ENCODE measurements at regions not wholly inside any gene's neighbourhood (a gene's known extent, or its start where the extent isn't known, plus 50 kb on each side); places are given as distances from the start of the nearest gene placed in this dataset.

DNA sequence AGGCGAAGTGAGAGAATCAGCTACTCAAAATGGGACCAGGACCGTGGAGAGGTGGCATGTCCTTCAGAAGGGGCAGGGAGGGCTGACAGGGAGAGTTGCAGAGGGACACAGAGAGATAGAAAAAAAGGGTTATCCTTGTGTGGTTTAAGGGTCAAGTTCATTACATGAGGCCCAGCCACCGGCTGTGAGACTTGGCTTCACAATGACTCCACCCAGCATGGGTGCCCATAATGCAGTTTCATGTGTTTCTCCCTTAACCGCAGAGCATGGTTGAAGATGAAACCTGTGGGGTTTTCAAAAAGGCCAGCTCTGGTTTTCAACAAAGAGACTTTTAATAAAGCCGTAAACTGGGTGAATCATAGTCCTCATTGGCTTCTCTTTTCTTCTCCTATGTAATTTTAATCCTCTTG, 164.6 kb downstream of the KLF5 start:
- peak; percentile 18 for DNase-seq

DNA sequence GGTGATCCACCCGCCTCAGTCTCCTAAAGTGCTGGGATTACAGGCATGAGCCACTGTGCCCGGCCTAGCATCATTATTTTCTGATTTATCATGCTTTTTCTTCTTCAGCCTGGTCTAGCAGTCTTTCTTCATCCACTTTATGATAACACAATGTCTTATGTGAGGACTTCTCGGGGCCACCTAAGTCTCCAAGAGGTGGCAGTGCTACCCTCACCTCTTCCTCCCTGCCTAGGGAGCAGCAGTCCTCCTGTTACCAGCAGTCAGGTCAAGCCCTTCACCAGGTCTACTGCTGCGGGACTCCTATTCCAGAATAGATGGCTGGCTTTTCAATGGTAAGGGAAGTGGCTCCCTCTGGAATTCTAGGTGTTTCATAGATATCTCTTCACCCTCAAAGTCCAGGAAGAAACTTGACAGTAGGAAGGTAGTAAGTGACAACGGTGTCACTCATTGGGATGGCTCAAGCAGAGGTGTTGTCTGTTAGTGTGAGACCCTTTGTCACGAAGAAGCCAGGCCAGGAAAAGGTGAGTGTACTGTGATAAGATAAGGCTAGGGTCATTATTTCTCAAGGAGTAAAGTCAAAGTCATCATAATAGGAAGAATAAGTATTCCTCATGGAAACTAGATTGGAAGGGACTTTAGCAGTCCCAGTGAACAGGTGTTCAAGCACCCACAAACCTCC, 164.0 kb downstream of the KLF5 start:
- DNase-seq: no peak

DNA sequence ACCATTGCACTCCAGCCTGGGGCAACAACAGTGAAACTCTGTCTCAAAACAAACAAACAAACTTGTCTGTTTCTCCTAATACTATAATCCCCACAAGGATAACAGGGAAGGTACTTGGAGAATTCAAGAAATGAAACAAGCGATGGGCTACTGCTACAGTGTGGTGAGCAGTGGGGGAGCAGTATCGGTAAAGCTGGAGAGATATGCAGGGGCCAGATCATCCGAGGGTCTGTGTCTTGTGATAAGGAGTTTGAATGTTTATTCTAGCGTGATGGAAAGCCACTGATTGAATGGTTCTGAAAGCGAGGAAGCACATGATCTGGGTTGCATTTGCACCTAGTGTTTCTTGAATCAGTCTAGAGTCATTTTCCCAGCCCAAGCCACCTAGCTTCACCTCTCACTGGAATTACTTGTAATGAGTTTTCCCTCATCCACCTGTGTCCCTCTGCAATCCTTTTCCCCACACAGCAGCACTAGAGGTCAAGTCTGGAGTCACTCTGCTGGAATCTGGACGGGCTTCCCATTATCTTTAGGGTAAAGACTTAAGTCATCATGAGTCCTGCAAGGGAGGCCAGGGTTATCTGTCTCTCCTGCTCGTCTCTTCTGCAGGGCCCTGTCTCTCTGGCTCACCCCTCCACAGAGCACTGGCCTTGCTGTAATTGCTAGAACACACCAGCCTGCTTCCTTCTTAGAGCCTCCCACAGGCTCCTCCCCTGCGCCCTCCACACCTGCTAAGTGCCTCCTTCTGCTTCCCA, 162.3 kb downstream of the KLF5 start:
- DNase-seq: no peak

DNA sequence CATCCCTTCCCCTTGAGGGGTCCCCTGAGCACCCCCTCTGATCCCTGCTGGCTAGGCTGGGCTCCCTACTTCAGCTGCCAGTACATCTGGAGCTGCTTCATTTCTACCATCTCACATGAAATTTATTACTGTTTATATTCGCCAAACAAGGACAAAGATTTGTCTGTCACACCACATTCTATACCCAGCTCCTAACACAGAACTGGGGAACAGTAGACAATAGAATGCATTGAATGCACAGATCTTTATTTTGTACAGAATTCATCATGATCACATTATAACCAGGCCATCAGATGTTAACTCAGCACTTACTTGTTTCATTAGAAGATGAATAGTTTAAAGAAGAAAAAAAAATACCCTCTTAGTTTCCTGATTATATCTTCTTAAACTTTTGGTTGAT, 159.4 kb downstream of the KLF5 start:
- no peak for DNase-seq

DNA sequence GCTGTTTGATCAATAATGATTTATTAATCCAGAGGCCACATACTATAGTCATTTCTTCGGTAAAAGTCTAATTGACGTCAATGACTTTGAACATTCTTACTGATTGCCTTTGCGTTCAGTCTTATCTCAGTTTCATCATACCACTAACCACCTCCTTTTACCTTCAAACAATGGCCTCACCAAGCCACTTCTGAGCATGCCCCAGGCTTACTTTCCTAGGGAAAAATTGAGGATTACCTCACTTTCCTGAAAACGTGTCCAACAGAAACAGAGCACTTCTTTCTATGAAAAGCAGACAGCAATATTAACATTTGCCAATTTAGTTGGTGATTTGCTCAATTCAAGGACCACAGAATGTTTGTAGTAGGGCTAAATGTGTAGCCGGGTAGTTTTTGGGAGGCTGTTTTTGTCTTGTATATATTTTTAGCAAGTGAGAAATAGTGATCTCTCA, 157.6 kb downstream of the KLF5 start:
- no peak for DNase-seq

DNA sequence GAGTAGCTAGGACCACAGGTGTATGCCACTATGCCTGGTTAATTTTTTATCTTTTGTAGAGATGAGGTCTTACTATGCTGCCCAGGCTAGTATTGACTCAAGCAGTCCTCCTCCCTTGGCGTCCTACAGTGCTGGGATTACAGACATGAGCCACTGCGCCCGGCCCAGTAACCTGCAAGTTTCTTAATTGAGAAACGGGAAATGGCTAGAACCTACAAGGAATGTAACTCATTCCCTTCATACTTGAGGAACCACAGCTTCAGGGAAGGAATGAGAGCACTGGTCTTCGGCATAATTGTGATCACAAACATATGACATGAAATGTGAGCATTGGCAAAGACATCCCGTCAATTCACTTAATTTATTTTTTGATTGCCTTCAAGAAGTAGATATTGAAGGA, 157.0 kb downstream of the KLF5 start:
- no peak for DNase-seq

DNA sequence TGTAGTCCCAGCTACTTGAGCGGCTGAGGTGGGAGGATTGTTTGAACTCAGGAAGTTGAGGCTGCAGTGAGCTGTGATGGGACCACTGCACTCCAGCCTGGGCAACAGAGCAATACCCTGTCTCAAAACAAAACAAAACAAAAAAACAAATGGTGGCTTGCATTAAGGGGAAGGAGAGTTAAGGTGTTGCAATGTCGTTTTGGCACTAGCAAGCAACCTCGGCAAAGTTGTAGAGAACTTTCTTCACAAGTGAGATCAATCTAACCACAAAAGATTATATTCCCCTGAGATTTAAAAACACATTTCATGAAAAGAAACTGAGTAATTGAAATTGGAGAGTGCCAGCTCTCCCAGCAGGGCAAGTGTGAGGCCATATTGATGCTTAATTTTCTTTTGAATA, 153.7 kb downstream of the KLF5 start:
- no peak for DNase-seq

DNA sequence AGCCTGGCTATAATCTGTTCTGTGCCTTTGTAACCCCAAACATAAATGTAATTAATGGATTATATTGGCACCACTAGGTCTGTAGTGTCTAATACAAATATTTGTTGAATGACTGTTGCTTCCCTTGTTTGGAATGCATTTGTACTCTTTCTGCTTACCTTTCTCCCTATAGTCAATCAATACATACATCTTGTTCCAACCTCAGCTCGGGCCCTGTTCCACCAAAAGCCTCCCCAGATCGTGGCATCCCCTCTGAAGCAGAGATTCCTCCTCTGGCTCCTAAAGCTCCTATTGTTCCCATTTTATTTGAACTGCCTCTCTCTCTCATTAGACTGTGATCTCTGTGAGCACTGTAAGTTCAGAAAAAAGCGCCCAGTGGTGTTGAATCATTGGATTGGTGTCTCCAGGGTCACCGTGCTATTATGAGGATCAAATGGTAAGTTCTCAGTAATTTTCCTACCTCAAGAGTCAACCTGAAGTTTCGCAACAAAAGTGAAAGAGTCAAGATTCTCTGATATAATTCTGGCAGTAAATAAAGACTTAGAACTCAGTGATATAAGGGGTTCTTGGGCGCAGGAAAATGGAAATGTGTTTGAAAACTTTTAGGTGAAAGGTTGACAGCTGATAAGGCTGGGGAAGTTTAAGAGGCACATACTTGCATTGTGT, 151.5 kb downstream of the KLF5 start:
- DNase-seq: no peak

DNA sequence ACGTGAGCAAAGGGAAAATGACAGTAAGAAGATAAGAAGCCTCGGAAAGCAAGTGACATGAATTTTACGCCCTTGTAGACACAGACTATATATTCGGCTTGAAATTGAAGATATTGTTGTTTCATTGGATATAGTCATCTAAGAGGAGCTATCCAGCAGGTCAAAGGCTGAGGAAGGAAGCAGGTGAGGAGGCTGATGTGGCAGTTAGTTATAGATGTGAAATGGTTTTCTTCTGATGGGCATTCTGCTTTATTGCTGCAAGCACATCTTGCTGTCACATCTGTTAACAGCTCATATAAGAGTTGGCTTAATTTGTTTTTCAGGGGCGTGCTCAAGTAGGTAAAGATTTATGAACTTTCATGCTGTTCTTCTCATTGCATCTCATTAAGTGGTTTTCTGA, 146.1 kb downstream of the KLF5 start:
- DNase-seq: no peak

DNA sequence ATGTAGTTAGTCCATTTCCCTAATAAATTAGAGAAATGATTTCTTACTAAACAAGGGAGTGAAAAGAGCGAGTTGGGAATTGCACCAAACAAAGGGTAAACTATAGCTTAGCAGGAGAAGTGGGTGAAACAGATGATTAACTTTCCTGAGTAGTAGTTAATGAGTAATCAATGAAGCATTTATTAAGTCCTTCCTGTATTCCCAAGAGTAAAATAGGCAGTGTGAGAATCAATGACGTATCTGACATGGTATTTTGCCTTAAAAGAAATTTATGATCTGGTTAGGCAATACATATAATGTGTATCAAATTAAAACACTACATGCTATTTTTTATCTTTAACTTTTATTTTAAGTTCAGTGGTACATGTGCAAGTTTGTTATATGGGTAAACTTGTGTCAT, 142.8 kb downstream of the KLF5 start:
- DNase-seq: no peak

DNA sequence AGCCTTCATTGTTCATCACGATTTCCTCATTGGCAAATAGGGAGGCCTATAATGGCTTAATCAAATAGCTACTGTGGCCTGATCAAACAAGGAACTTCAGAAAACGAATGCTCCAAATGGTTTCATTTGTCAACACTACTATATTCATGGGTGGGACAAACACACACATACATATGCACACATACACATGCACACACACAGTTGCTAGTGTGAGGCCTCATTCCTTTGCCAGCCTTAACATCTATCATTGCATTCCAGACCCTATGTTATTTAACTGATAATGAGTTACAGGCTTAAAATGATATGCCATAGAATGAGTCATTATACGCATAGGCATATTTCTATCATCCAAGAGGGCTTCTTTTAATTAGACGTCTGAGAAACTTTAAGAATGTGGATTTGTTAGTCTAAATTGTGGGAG, 140.2 kb downstream of the KLF5 start:
- no peak for DNase-seq

DNA sequence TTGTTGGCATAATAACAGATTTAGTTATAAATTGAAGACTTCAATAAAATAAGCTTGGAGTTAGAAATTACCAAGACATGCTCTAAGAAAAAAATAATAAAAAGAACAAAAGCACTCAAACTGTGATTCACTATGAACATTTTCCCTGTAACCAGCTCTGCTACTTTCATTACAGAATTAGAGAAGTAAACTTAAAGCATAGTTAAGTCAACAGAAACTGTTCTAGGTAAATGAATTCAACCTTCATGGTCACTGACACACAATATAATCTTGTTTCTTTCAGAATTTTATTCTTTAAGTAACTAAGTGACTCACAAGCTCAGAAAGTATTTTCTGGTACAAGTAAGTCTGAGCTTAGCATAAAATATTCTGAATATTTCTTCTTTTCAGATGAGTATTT, 136.3 kb downstream of the KLF5 start:
- DNase-seq: no peak

DNA sequence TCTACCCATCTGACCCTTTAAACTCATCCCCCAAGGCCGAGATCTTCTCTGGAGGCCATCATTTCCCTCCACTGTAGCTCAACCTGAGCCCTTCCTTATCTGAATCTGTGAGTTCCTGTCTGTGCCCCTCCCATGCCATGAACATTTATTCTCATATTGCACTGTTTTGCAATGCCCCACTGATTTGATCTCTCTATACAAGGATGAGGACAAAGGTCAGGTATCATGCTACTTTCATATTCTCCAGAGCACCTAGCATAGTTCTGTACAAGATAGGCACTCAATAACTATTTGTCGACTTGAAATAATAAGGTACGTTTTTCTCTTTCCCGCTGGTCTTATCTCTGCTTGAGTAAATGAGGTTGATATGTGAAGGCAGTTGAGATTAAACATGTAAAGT, 135.5 kb downstream of the KLF5 start:
- DNase-seq: no peak

DNA sequence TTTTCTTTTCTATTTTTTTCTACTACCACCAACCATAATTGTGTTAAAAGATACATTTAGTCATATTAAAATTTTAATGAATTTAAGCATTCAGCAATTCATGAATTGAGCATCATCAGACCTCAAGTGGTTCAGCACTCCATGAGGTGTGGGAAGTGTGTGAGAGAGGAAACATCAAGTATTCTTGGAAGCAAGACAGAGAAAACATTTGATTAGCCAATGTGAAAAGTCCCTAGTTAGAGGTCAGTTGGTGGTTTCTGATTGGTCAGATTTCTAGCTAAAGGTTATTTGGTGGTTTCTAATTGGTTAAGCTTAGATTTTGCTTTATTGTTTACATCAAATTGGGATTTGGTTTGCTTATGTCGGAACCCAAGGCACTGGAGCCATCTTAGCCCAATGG, 134.7 kb downstream of the KLF5 start:
- DNase-seq: no peak

DNA sequence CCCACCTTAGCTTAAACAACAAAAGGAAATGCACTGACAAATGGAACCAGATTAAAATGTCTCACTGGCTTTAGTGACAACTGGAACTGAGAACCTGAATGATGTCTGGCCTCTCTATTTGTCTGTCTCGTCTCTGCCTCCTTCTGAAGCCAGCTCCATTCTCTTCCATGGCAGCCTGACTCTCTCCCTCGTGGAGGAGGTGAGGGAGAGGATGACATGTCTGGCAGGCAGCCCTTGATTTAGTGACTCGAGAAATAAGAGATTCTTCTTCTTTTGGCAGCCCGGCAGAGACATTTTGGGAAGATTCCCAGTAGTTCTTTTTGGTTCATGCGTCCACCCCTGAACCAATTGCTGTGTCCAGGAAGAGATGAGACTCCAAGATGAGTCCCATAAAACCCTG, 131.7 kb downstream of the KLF5 start:
- DNase-seq: no peak

DNA sequence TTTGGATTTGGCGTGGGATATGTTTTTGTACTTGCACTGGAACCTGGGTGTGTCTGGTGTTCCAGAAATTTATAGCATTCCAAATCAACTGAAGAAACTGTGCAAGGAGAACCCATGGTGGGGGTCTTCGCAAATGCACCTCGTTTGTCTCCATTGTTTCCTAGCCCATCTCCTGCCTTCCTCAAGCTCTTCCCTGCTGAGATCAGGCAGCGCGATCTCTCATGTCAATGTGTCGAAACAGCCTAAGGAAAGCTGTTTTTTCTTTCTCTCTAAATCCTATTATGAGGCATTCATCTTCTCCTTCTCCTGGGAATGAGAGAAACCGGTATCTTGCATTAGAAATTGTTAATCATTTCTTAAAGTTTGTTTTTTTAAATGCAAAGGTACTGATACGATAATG, 131.0 kb downstream of the KLF5 start:
- no peak for DNase-seq

DNA sequence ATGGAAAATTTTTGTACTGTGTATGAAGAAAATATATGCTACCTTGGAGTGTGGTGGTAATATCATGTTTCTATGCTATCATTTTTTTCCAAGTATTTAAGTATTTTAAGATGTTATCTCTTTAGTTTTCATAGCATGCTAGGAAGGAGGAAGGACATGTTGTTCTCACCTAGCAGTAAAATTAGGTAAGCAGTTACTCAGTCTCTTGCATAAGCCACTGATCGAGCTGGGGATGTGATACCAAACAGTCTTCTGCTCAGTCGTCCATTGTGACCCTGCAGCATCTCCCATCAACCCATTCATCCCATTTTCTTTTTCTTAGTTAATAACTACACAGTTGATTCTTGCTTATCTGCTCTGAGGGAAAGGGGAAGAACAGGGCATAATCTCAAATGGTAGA, 130.6 kb downstream of the KLF5 start:
- DNase-seq: no peak

DNA sequence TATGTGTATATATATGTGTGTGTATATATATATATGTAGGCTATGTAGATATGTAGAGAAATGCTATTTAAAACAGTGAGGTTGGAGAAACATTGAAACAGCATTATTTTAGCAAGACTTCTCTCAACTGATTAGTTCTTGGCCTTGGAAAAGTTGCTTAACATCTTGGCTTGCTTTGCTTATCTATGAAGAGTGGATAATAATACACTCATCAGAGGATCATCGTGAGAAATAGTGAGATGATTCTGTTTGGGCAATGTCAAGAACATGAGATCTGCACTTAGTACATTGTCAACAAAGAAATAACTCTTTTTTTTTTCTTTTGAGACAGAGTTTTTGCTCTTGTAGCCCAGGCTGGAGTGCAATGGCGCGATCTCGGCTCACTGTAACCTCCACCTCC, 128.3 kb downstream of the KLF5 start:
- DNase-seq: no peak

DNA sequence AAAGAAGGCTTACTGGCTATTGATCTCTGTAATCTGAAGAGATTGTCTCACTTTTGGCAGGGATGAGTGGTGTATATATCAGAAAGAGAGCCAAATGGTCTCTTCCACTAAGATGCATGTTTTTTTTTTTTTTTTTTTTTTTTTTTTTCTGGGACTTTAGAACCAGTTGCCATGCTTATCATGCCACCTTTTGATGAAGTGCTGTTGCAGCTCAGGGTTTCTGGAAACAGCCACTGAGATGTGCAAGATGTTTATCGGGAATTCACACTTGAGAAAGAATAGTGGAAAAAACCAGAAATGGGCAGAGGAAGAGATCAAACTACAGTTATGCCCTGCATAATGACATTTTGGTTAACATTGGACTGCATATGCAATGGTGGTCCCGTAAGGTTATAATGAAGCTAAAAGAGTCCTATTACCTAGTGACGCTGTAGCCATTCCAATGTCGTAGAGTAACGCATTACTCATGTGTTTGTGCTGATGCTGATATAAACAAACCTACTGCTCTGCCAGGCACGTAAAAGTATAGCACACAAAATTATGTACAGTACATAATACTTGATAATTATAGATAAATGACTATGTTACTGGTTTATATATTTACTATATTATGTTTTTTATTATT, 121.0 kb downstream of the KLF5 start:
- no peak for DNase-seq

DNA sequence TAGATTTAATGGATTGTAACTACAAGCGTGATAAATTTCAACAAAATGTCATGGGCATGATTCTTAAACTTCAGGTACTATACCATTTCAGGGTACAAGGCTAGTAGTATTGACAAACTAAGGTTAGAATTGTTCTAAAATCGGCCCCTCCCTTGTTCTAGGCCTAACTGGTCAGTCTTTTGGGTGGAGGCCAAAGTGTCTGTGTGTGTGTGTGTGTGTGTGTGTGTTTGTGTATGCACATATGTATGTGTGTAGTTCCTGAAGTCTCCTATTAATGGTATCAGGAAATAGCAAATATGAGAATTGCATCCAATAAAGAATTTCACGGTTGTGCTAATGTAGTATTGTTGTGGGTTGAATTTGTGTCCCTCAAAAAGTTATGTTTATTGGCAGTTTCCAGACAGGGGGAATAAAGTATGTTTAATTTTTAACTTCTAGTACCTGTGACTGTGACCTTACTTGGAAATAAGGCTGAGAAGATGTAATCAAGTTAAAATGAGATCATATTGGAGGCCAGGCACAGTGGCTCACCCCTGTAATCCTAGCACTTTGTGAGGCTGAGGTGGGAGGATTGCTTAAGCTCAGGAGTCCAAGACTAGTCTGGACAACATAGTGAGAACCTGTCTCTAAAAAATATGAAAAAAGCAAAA, 119.2 kb downstream of the KLF5 start:
- DNase-seq: no peak

DNA sequence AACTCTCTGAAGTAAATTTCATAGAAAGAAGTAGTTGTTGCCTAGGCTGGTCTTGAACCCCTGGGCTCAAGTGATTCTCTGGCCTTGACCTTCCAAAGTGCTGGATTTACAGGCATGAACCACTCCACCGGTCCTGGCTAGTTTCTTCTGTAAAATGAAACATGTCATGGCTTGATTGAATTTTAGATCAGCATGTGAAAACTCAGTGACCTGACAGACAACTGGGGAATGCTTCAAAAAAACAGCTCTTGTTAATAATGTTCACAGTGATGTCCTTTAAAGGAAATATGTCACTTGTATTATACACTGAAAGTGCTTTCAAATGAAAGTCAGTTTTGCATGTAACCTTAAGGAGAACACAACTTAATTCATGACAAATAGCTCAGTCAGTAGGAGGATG, 118.2 kb downstream of the KLF5 start:
- DNase-seq: no peak

DNA sequence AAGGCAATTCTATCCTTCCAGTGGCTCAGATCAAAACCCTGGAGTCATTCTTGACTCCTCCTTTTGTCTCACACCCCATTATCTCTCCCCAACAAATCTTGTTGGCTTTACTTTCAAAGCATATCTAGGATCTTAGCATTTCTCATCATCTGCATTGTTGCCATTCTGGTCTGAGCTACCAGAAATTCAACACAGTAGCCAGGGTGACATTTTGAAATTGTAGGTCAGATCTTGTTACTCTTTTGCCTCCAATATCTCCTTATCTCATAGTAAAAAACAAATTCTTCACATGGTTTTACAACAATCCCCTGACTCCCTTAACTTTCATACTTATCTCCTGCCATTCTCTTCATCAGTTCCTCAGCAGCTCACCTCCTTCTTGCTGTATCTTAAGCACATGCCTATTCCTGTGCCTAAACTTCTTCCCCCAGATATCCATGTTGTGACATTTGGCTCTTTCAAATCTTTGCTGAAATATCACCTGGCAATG, 115.8 kb downstream of the KLF5 start:
- no peak for DNase-seq

DNA sequence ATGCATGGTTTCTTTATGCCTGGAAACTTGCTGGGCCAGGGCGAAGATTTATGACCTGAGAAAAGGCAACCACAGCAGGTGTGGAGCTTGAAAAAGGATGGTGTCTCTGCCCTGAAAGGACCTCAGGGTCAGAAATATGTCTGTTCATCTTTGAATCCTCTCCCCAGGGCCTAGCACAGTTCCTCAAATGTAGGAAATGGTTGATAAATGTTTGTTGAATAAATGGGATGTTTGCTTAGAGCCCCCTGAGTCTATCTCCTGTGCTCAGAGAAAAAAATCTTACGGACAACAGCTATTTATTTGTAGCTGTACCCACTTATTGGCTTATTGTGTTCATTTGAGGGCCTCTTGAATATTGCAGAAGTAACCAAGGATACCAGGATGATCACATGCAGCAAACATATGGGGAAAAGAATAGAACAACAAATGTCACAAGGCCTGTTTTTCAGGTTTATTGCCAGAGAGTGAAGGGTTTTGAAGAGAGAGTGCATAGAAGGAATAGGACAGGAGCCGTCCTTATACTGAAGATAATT, 114.5 kb downstream of the KLF5 start:
- no peak for DNase-seq

Data from activated naive CD4-positive, alpha-beta T cell treated with Interleukin-2 at 50 U/mL for 16 hours (primary cell).